Endothelial cell of umbilical vein (primary cell): ENCODE measurements at regions not wholly inside any gene's neighbourhood (a gene's known extent, or its start where the extent isn't known, plus 50 kb on each side); places are given as distances from the start of the nearest gene placed in this dataset.

ENCODE experiments used
- BruUV-seq: library from RNA; stranded (reverse); fragments of 400-500 nt; replicated peaks from 2 replicates; lab custom pipeline; 2021; lab: Mats Ljungman, UMichigan
- CTCF ChIA-PET: fragments of 300-600, 350-600 bp; sonication (Branson Sonifier 250); formaldehyde crosslinking; loops from one replicate; lab custom pipeline; 2021; ENCODE audit warnings: antibody characterized with exemption, inconsistent platforms; lab: Charles Lee
- POLR2A ChIA-PET: fragments of 300-600, 350-600 bp; sonication (Branson Sonifier 250); formaldehyde crosslinking; loops from one replicate; lab custom pipeline; 2021; ENCODE audit warnings: antibody characterized with exemption, inconsistent platforms; lab: Charles Lee
- DNase-seq: peaks from one replicate; pipeline ENCODE4 v3.0.0-alpha.2; 2011; ENCODE audit warnings: low read depth, low spot score
- FAIRE-seq: peaks from 2 replicates; lab custom pipeline; 2011; peaks lifted over from hg19 to GRCh38; lab: Jason Lieb, UNC
- H2AFZ ChIP-seq: 2 replicates; pipeline ENCODE4 v1.6.0; 2012; ENCODE audit warnings: low read depth, low read length, control low read depth, inconsistent platforms
- H3K27ac ChIP-seq: 2 replicates; pipeline ENCODE4 v1.5.1; 2011; ENCODE audit warnings: low read depth, mild to moderate bottlenecking, control low read depth, low read length, moderate library complexity; ENCODE audit not compliant: insufficient read depth
- H3K27me3 ChIP-seq, 2 experiments: 2 replicates each; pipeline versions ENCODE4 v1.6.0 to v1.6.1; 2011; ENCODE audit warnings: low read length in 2 of 2, mixed read lengths in 1 of 2; ENCODE audit not compliant: control insufficient read depth in 2 of 2, insufficient read depth in 2 of 2
- H3K36me3 ChIP-seq, 2 experiments: 2 replicates in 1 of 2; 3 replicates in 1 of 2; pipeline ENCODE4 v1.5.1; 2011; ENCODE audit warnings: low read length in 2 of 2, mild to moderate bottlenecking in 1 of 2, moderate library complexity in 1 of 2; ENCODE audit not compliant: control insufficient read depth in 2 of 2, insufficient read depth in 2 of 2; ENCODE audit errors: extremely low read depth in 1 of 2
- H3K4me1 ChIP-seq: 3 replicates; pipeline ENCODE4 v1.5.1; 2011; ENCODE audit warnings: mild to moderate bottlenecking, low read length; ENCODE audit not compliant: control insufficient read depth, insufficient read depth; ENCODE audit errors: extremely low read depth
- H3K4me2 ChIP-seq: 2 replicates; pipeline ENCODE4 v1.6.1; 2011; ENCODE audit warnings: low read length, control low read depth, mixed read lengths; ENCODE audit not compliant: insufficient read depth
- H3K4me3 ChIP-seq, 3 experiments: fragments of 200-600 bp in 1 of 3; sonication (generic), shearing (Covaris generic) in 1 of 3; replicated peaks in 1 of 3; 2 replicates each; pipeline ENCODE4 v1.5.1; 2011 to 2016; ENCODE audit warnings: control low read depth in 3 of 3, low read length in 3 of 3, mild to moderate bottlenecking in 2 of 3, inconsistent platforms in 1 of 3, low read depth in 1 of 3, moderate library complexity in 1 of 3; ENCODE audit not compliant: insufficient read depth in 1 of 3
- H3K79me2 ChIP-seq: 2 replicates; pipeline ENCODE4 v1.6.0; 2012; ENCODE audit warnings: low read length, inconsistent platforms; ENCODE audit not compliant: control insufficient read depth, insufficient read depth
- H3K9ac ChIP-seq: replicated peaks from 2 replicates; pipeline ENCODE3; 2011; ENCODE audit warnings: low read length, control low read depth; ENCODE audit not compliant: insufficient read depth; ENCODE audit errors: extremely low read depth
- H3K9me1 ChIP-seq: replicated peaks from 3 replicates; pipeline ENCODE4 v1.6.0; 2011; ENCODE audit warnings: mild to moderate bottlenecking, low read length; ENCODE audit not compliant: control insufficient read depth, insufficient read depth; ENCODE audit errors: extremely low read depth
- H3K9me3 ChIP-seq: replicated peaks from 2 replicates; pipeline ENCODE4 v1.5.1; 2012; ENCODE audit warnings: low read length, inconsistent platforms; ENCODE audit not compliant: control insufficient read depth, insufficient read depth
- H4K20me1 ChIP-seq: replicated peaks from 2 replicates; pipeline ENCODE3; 2011; ENCODE audit warnings: mild to moderate bottlenecking, low read length; ENCODE audit not compliant: control insufficient read depth, insufficient read depth; ENCODE audit errors: extremely low read depth
- EZH2 ChIP-seq: IDR thresholded peaks from 2 replicates; pipeline ENCODE4 v1.6.1; 2012; ENCODE audit warnings: borderline replicate concordance, low read depth, mild to moderate bottlenecking, moderate library complexity, low read length, inconsistent platforms; ENCODE audit not compliant: severe bottlenecking
- FOS ChIP-seq: IDR thresholded peaks from 2 replicates; pipeline ENCODE4 v1.6.1; 2011; ENCODE audit warnings: mild to moderate bottlenecking, low read length, moderate library complexity, borderline replicate concordance; ENCODE audit not compliant: insufficient read depth
- GATA2 ChIP-seq: IDR thresholded peaks from 2 replicates; pipeline ENCODE4 v1.7.0; 2011; ENCODE audit warnings: low read depth, mild to moderate bottlenecking, moderate library complexity, mixed read lengths, low read length; ENCODE audit not compliant: insufficient read length, insufficient read depth
- JUN ChIP-seq: IDR thresholded peaks from 2 replicates; pipeline ENCODE4 v1.6.1; 2011; ENCODE audit warnings: borderline replicate concordance, low read depth; ENCODE audit not compliant: insufficient read length, insufficient read depth
- MYC ChIP-seq: IDR thresholded peaks from one replicate; pipeline ENCODE4 v1.6.1; 2011; ENCODE audit warnings: mild to moderate bottlenecking, low read depth, low read length
- POLR2A ChIP-seq: IDR thresholded peaks from 2 replicates; pipeline ENCODE4 v1.6.1; 2012; ENCODE audit warnings: low read depth, mild to moderate bottlenecking, control low read depth, low read length
- POLR2AphosphoS5 ChIP-seq: IDR thresholded peaks from 2 replicates; pipeline ENCODE4 v1.6.1; 2012; ENCODE audit warnings: low read depth, mild to moderate bottlenecking, control low read depth, low read length, moderate library complexity; ENCODE audit not compliant: insufficient read depth
- dilution Hi-C: fragments of 300-500 bp; cut with MboI; formaldehyde crosslinking; loops from one replicate; pipeline ENCODE4 v1.15.0; 2019; ENCODE audit warnings: low sequenced_read_pairs; ENCODE audit not compliant: extremely low pct_ligation_motif_present
- intact Hi-C: fragments of 100-400 bp; cut with micrococcal nuclease; formaldehyde crosslinking; loops from one replicate; pipeline ENCODE4 v1.10.0; 2022
- TF ChIP-seq, protein P1 (sequence below), 2 donors: IDR thresholded peaks; 1 replicate in 1 of 2; 2 replicates in 1 of 2; pipeline ENCODE4 v1.5.1; 2011; ENCODE audit warnings: low read length in 2 of 2, mild to moderate bottlenecking in 2 of 2, moderate library complexity in 2 of 2, control low read depth in 1 of 2, inconsistent platforms in 1 of 2, low read depth in 1 of 2; ENCODE audit not compliant: insufficient read depth in 1 of 2; ENCODE audit errors: extremely low read depth in 1 of 2
- TF ChIP-seq, protein P2 (sequence below): IDR thresholded peaks from 2 replicates; pipeline ENCODE4 v1.6.1; 2011; ENCODE audit not compliant: insufficient read depth, insufficient read length

DNA sequence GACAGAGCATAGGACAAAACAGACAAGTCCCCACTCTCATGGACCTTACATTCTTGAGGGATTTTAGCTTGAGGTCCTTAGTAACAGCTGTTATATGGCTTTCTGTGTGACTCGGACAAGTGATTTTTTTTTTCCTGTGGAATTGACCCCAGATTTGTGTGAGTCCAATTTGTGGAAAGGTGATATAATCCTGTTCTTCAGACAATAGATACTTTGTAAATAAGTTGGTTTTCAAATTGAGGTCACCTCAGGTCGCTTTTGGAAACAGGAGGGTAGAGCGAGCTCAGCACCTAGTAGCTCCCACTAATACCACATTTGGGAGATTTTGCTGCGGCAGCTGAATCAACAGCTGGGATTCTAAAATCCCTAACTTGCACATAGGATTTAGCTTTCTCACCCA is 1008.8 kb downstream of the ADGRL3 start:
- dilution Hi-C loops, result no loop called here
- POLR2A ChIA-PET, result no interaction called here

More for the DNA sequence above, 1008.8 kb downstream of the ADGRL3 start:
- Histone ChIP-seq H3K4me3 (no peak overlapping the region), H2AFZ (no peak overlapping the region), H3K9me1 (no peaks in the 10 kb centered on the region), H3K4me1 (no peaks in the 10 kb centered on the region), H3K9me3 (no peaks in the 10 kb centered on the region), H3K36me3 (no peaks in the 10 kb centered on the region), H3K79me2 (no peaks in the 10 kb centered on the region), H4K20me1 (no peaks in the 10 kb centered on the region), H3K27ac (no peak overlapping the region), H3K27me3 (no peaks in the 10 kb centered on the region), H3K4me2 (no peak overlapping the region), H3K9ac (no peak overlapping the region)
- FAIRE-seq (no peak), DNase-seq (no peak)
- CTCF ChIA-PET, result interaction anchor here (1.0 kb wide), 1 partner anchor 10 kb away, joined by 3 read pairs; no protein-coding TSS in a partner anchor
- TF ChIP-seq, protein P1, sequence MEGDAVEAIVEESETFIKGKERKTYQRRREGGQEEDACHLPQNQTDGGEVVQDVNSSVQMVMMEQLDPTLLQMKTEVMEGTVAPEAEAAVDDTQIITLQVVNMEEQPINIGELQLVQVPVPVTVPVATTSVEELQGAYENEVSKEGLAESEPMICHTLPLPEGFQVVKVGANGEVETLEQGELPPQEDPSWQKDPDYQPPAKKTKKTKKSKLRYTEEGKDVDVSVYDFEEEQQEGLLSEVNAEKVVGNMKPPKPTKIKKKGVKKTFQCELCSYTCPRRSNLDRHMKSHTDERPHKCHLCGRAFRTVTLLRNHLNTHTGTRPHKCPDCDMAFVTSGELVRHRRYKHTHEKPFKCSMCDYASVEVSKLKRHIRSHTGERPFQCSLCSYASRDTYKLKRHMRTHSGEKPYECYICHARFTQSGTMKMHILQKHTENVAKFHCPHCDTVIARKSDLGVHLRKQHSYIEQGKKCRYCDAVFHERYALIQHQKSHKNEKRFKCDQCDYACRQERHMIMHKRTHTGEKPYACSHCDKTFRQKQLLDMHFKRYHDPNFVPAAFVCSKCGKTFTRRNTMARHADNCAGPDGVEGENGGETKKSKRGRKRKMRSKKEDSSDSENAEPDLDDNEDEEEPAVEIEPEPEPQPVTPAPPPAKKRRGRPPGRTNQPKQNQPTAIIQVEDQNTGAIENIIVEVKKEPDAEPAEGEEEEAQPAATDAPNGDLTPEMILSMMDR (IDR thresholded peaks at IDR 0.05; ENCODE audit: extremely low read depth in 1 of 2, insufficient read depth in 1 of 2, low read depth in 1 of 2, low read length in 2 of 2), result no peak
- TF ChIP-seq FOS (no peak), GATA2 (no peak), POLR2AphosphoS5 (no peak), POLR2A (no peak), MYC (no peak), EZH2 (no peak), JUN (no peak)
- TF ChIP-seq, protein P2, sequence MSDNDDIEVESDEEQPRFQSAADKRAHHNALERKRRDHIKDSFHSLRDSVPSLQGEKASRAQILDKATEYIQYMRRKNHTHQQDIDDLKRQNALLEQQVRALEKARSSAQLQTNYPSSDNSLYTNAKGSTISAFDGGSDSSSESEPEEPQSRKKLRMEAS, result no peak
- intact Hi-C loops, result loop anchor here (5.0 kb wide), 1 partner anchor 522 kb away; no protein-coding TSS in a partner anchor
- no TSS peak for BruUV-seq
